Right lobe of liver (tissue), 4 donors: ENCODE measurements at regions not wholly inside any gene's neighbourhood (a gene's known extent, or its start where the extent isn't known, plus 50 kb on each side); places are given as distances from the start of the nearest gene placed in this dataset.

ENCODE experiments used
- CTCF ChIP-seq, 4 donors: fragments of 200-600 bp in 3 of 4; fragments of 450-650 bp in 1 of 4; IDR thresholded peaks; one replicate each; pipeline versions ENCODE4 v1.5.1 to v1.8.0; 2016 to 2022; ENCODE audit warnings: antibody characterized with exemption in 4 of 4, mild to moderate bottlenecking in 2 of 4
- POLR2A ChIP-seq: fragments of 450-650 bp; IDR thresholded peaks from one replicate; pipeline ENCODE4 v1.6.1; 2017; ENCODE audit warnings: antibody characterized with exemption, mild to moderate bottlenecking
- donor health status: DM: no; HTN: no; CAD: no.
- donor health status: DM: no; HTN: no; CAD: no.
- donor health status: DM: no; HTN: yes; CAD: no.

GRCh38 chr20:52035498-52035897 lies 156.1 kb downstream of the ZFP64 start:
- TF ChIP-seq POLR2A (no peak), CTCF (IDR thresholded peaks at IDR 0.05) (no peak)
